ENCODE measurements at regions not wholly inside any gene's neighbourhood (a gene's known extent, or its start where the extent isn't known, plus 50 kb on each side); places are given as distances from the start of the nearest gene placed in this dataset.
"Not testable (repeated sequence)": the region's sequence is repeated elsewhere in the genome, so short reads cannot be mapped to it uniquely, and the experiment has no call there.

DNA sequence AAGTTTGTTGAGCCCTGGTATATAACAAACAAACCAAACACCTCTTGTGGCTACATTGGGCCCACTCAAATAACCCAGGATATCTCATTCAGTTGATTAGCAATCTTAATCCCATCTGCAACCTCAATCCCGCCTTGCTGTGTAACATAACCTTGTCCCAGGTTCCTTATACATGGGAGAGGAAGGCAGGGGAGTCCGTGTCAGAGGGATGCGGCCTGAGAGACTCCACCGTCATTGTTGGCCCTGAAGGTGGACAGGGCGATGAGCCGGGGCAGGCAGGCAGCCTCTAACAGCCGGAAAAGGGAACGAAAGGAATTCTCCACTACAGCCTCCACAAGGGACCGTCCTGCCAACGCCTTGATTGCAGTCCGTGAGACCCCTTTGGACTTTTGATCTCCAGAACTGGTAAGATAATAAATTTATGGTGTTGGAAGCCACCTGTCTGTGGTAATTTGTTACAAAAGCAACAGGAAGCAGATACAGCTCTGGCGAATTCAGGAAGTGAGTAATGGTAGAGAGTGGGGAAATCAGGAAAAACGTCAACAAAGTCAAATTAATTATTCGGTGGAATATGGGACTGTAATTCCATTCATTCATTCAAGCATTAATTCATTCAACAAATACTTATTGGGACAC lies 124.5 kb upstream of the SALL4 start:
- peak; percentile 94 to 96 for DNase-seq (ENCODE audit: low read depth in 2 of 2)

DNA sequence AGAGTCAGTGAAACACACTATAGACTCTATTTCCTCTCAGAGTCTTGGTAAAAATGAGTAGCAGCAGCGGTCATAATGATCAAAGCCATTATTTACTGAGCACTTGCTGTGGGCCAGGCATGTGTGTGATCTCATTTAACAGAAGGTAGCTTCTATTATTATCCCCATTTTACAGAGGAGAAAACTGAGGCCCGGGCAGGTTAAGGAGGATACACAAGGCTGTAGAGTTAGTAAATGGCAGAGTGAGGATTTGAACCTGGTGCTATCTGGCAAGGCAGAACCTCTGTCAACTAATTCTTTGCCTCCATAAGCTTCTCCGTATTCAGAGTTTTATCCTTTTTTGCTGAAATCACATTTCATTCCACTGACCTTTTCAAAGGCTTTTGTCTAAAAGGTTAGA lies 122.2 kb upstream of the SALL4 start:
- DNase-seq (ENCODE audit: low read depth in 2 of 2): no peak

DNA sequence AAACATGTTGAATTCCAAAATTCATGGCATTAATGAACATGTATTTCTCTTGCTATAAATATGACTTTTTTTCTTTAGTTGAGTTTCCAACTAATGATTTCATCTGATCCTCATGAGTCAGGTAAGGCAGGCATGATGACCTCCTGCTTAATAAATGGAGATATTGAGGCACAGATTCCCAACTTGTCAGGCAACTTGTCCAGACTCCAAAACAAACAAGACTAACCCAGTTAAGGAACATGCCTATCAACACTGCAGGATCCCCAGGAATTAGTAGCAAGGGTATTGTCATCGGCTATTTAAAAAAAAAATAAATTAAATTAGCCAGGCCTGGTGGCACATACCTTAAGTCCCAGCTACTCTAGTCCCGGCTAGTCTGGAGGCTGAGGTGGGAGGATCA lies 121.3 kb upstream of the SALL4 start:
- no peak for DNase-seq (ENCODE audit: low read depth in 2 of 2)

DNA sequence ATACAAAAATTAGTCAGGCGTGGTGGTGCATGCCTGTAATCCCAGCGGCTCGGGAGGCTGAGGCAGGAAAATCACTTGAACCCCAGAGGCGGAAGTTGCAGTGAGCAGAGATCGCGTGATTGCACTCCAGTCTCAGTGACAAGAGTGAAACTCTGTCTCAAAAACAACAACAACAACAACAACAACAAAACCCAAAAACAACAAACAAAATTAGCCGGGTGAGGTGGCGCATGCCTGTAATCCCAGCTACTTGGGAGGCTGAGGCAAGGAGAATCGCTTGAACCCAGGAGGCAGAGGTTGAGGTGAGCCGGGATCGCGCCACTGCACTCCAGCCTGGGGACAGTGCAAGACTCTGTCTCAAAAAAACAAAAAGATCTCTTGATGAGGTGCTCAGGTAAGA lies 120.5 kb upstream of the SALL4 start:
- not testable (repeated sequence) for DNase-seq (ENCODE audit: low read depth in 2 of 2)

DNA sequence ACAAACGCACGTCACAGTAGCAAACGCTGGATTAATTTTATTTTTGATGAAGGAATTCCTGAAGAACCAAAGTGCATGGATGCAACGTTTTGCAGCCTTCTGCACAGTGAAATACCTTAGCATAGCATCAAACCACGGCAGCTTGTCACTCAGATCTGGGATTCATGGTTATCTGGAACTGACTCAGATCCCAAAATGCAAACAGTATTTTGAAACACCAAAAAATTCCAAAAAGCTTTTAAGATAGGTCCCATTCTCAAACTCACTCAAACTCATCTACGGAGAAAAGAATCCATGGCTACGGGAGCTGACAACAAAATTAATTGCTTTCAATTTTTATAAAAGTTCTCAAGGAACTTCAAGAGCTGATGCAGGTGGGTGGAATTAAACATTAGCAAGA lies 116.2 kb upstream of the SALL4 start:
- DNase-seq (ENCODE audit: low read depth in 2 of 2): no peak

DNA sequence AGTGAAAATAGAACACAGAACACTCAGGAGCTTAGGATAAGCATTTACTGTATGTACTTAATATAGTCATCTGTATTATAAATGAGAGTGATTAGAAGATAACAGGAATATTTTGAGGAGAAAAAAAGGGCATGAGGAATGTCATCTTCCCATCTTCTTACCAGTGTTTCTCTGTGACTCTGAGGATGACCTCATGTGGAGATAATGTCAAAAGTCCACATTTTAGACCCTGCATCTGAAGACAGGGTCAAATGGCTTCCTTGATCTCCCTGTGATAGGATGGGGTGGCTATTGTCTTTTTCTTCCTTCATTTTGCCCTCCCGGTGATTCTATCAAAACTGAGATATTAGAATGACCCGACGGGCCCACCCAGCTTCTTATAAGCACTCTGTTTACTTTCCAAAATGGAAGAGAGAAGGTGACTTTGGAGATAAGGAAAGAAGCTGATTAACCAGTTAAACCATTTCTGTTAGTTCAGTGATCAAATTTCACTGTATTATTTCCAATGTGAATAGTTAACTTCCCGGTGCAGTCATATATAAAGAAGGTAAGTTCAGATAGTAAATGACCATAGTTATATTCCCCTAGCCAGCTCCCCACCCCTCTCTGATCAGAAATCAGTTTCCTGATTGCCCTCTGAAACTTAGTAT lies 115.7 kb upstream of the SALL4 start:
- DNase-seq (ENCODE audit: low read depth in 2 of 2): no peak

DNA sequence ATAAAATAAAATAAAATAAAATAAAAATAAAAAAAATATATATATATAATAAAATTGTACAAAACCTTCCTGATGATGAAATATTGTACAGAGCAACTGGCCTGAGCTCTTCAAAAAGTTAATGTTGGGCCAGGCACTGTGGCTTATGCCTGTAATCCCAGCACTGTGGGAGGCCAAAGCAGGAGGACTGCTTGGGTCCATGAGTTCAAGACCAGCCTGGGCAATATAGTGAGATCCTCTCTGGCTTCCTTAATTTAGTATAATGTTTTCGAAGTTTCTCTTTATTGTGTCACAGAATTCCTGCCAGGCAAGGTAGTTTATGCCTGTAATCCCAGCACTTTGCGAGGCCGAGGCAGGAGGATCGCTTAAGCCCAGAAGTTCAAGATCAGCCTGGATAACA lies 113.9 kb upstream of the SALL4 start:
- no peak for DNase-seq (ENCODE audit: low read depth in 2 of 2)

DNA sequence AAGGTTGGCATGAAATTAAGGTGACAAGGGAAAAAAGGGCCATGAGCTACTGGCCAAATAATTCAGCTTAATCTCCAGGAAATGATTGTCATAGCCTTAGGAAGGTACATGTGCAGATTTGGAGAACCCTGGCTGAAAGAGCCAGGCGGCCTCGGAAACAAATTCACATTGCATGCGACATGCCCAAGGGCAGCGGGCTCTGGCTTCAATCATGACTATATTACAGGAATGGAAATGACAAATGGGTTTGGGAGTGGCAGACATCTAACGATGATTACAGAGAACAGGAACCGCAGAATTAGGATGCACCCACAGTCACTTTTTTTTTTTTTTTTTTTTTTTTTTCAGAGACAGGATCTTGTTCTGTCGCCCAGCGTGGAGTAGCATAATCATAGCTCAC lies 112.4 kb upstream of the SALL4 start:
- DNase-seq (ENCODE audit: low read depth in 2 of 2): no peak

DNA sequence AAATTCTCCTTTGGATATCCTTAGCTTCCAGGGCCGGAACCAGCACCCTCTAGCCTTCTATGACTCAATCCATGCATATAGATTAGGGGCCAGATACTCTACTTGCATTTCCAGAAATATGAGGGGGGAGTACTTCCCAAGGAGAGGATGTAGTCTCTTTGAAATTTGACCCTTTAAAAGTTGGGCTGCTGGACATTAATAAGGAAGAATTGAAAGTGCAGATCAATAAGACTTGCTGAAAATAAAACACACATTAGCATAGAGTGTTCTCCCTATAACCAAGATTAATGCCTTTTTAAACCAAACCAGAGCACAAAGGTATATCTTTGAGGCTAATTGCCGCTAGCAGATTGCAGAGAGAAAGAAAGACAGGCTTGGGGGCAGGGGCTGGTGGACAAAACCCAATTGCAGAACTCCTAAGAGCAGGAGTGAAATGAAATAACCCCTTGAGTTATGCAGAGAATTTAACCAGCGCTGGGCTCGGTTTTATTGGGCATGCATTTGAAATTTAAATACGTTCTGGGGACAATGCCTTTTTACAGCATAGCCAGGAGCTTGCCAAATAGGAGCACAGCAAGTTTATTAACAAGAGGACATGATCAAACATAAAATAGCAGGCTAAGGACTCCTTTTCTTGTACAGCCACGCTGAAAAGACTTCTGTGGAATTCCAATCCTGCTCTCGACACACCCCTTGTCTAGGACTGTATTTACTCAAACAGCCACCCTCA lies 108.2 kb upstream of the SALL4 start:
- peak in 1 of 2 donors; percentile 50 for DNase-seq (ENCODE audit: low read depth in 2 of 2)

DNA sequence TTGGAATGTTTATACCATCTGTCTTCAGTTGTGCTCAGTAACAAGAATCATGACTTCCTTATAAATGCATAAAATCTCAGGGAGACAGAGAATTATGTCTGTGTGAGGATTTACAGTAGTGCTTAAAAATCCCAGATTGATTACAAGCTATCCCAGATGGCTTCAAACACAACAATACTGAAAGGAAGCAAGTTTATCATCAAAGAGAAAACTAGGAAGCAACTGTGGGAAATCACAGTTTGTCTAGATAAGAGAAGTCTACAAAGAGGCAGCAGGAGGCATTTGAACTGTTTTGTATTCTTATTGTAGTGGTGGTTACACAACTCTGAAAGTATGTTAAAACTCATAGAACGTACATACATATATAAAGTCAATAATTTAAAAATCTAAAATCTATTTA lies 104.4 kb upstream of the SALL4 start:
- DNase-seq (ENCODE audit: low read depth in 2 of 2): peak; percentile 17 to 71

DNA sequence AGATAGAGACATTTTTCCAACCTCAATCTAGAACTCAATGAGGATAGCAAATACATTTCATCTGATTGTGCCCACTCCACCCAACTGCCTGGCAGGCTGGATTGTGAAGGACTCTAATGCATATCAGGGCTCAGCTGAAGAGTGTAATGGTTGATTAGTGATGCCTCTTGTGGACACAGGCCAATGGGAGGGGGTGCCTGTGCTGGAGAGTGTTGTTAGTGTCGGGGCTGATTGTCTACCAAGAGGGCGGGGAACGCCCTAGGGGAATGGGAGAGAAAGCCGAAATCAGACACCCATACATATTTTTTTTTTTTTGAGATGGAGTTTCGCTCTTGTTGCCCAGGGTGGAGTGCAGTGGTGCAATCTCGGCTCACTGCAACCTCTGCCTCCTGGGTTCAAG lies 103.7 kb upstream of the SALL4 start:
- no peak for DNase-seq (ENCODE audit: low read depth in 2 of 2)

DNA sequence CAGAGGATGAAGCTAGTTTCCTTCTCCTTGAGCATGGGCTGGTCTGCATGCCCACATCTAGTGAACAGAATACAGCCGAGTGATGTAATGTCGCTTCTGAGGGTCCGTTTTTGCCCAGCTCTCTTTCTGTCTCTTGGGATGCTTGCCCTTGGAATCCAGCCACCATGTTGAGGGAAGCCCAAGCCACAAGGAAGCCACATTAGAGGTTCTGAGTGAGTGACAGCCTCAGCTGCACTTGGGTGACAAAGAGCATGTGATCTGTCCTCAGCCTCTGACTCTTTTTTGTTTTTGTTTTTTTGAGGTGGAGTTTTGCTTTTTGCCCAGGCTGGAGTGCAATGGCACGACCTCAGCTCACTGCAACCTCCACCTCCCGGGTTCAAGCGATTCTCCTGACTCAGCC lies 100.6 kb upstream of the SALL4 start:
- no peak for DNase-seq (ENCODE audit: low read depth in 2 of 2)

DNA sequence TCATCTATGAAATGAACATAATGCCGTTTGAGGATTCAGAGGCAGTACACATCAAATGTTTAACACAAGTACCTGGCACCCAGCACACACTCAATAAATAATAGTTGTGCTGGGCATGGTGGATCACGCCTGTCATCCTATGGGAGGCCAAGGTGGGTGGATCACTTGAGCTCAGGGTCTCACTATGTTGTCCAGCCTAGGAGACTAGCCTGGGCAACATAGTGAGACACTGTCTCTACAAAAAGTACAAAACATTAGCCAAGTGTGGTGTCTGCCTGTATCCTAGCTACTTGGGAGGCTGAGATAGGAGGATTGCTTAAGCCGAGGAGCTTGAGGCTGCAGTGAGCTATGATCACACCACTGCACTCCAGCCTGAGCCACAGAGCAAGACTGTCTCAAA lies 98.1 kb upstream of the SALL4 start:
- DNase-seq (ENCODE audit: low read depth in 2 of 2): no peak

DNA sequence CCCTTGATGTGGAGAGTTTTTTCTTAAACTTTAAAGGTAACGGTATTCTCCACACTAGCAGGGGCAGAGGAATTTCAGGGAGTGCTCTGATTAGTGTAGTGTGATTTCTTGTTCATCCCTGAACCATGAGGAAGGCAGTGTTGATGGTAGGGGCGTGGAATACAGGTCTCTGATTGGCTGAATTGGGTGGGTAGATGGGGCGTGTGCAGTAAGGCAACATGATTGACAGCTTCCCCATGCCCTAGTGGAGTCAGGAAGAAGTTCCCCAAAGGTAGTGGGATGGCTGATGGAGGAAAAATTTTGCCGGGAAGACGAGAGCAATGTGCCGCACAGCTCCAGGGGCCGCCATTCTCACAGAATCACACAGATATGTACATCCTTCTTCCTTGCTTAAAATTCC lies 97.4 kb upstream of the SALL4 start:
- no peak for DNase-seq (ENCODE audit: low read depth in 2 of 2)

DNA sequence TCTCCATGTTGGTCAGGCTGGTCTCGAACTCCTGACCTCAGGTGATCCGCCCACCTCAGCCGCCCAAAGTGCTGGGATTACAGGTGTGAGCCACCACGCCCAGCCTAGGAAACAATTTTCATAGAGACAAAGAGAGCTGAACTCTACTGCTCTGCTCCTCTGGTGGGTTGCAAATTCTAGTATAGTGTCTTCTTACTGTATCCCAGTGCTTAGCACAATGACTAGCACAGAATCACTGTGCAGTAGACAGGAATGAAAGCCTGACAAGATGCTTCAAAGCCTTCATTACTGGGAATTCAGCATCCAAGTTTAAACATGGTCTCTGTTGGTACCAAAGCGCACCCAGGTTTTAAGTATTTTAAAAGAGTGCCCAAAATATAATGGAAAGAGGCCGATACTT lies 96.5 kb upstream of the SALL4 start:
- DNase-seq (ENCODE audit: low read depth in 2 of 2): no peak

DNA sequence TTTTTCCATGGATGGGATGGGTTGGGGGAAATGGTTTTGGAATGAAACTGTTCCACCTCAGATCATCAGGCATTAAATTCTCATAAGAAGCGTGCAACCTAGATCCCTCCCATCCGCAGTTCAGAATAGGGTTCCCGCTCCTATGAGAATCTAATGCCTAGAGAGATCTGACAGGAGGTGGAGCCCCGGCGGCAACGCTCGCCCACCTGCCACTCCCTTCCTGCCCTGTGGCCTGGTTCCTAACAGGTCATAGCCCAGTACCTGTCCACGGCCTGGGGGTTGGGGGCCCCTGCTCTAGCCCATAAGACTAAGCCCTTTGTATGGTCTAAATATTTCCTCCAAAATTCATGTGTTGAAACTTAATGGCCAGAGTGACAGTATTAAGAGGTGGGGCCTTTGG lies 92.3 kb upstream of the SALL4 start:
- DNase-seq (ENCODE audit: low read depth in 2 of 2): no peak

DNA sequence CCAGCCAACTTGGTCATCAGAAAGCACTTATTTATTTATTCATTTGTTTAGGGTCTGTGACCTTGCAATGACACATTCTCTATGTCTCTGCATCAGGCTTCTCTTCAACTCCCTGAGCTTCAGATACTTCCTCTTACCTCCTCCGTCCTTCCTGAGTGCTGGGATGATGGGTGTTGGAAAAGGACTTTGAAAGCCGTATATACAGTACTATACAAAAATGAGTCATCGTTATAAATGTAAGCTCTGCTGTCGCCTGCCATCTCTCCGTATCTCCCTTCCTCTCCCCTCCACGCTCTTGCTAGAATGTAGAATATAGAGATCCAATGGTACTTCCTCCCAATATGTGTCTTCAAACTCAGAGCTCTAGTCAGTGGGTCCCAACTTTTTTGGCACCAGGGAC lies 91.9 kb upstream of the SALL4 start:
- DNase-seq (ENCODE audit: low read depth in 2 of 2): no peak

DNA sequence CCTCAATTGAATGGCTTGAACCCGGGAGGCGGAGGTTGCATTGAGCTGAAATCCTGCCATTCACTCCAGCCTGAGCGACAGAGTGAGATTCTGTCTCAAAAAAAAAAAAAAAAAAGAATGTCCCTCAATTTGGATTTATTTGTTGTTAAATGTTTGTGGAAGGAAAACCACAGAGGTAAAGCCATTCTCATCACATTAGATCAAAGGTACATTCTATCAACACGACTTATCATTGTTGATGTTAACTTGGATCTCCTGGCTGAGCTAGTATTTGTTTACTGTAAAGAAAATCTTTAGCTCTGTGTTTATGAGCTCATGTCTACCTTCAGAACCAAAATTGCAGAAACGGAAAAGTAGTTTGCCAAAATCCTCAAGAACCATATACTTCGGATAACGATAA lies 91.4 kb upstream of the SALL4 start:
- DNase-seq (ENCODE audit: low read depth in 2 of 2): no peak

DNA sequence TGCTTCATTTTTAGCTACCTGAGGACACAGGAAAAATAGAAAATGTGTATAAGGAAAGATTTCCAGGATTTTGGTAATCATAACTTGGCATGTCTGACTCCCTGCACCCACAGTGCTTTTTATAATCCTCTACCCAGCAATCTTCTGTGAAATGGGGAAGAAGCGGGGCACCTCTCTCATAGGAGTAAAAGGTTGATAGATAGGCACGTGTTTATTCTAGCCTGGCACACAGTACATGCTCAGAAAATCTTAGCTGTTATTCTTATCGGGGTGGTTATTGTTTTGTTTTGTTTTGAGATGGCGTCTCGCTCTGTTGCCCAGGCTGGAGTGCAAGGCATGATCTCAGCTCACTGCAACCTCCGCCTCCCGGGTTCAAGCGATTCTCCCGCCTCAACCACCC lies 87.7 kb upstream of the SALL4 start:
- no peak for DNase-seq (ENCODE audit: low read depth in 2 of 2)

DNA sequence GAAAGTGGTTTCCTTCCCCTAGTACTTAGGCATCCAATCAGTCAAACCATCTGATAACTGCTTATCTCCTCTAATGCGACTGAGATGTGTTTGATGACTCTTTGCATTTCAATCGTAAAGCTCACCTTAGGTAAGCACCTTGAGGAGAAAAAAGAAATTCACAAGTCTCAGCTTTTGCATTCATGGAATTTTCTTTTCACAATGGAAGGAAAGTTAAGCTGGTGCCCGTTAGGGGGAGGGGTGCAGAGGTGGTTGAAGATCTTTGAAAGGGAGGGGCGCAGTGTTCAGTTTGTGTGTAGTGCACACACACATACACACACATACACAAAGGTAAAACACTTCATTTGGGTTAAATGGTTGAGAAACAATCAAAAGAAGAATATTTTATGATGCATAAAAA lies 87.1 kb upstream of the SALL4 start:
- no peak for DNase-seq (ENCODE audit: low read depth in 2 of 2)

DNA sequence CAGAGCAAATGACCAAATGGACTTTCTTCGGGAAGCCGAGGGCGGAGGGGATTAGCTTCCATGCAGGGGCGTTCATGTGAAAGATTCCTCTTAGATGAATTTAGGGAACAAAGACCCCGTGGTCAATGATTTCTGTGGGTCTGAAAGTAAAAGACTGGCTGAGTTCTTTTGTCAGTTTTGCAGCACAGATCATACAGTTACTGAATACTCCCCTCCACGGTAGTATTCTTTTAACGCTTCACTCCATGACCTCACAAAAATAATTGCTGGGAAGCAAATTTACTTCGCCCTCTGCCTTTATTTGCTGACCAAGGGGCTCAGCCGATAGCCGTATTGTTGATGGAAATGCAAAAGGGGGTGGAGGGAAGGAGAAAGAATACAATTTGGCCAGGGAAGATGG lies 86.0 kb upstream of the SALL4 start:
- no peak for DNase-seq (ENCODE audit: low read depth in 2 of 2)

DNA sequence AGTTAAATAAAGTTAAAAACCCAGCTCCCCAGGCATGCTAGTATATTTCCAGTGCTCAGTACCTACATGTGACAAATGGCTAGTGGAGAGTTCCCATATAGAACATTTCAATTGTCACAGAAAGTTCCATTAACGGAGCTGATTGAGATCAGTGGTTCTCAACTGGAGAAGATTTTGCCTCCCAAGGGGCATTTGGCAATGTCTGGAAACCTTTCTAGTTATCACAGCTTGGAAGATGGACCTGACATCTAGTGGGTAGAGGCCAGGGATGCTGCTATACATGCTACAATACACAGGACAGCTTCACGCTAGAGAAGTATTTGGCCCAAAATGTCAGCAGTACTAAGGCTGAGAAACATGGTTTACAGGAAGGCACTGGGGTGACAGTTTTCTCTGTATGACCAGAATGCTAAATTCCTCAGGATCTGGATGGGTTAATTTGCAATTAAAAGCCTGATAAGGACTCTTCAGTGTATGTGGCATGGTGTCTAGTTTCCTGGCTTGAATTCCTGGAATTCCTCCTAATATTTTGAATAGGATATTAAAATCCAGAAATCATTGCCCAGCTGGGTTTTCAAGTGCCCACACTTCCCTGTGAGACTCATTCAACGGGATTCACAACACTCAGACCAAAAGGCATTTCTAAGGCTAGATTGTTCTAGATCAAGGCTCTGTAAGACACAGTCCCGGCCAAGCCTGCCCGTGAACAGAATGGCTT lies 84.7 kb upstream of the SALL4 start:
- peak in 1 of 2 donors; percentile 7 for DNase-seq (ENCODE audit: low read depth in 2 of 2)
